ENCODE measurements at regions not wholly inside any gene's neighbourhood (a gene's known extent, or its start where the extent isn't known, plus 50 kb on each side); places are given as distances from the start of the nearest gene placed in this dataset.

DNA sequence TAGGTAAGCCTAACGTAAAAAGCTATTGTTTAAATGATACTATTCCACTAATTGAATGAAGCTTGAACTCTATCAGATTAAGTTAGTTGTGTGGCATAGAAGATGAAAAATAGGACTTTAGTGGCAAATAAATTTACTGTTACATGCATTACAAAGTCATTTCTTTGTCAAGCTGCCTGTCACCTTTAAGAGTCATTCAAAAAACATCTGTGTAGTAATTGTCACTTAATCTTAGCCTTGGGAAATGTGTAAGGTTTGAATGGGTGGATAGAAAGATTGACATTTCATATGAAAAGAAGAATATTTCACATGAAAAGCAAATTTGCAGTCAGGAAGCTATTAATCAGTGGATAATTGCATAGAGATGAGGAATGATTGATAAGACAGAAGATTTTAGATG, 473.5 kb downstream of the DNAH5 start:
- Histone ChIP-seq H3K4me1 (ENCODE audit: insufficient read depth) (no peaks in the 10 kb centered on the region), H3K9me2 (ENCODE audit: insufficient read depth) (peaks cover 12% of the 10 kb centered on the region), H3K36me3 (ENCODE audit: insufficient read depth) (no peaks in the 10 kb centered on the region), H3K27ac (ENCODE audit: low read depth) (no peak overlapping the region), H2AFZ (no peak overlapping the region), H3K4me3 (no peak overlapping the region), H3K79me2 (replicated peaks; ENCODE audit: insufficient read depth) (no peaks in the 10 kb centered on the region), H3K27me3 (ENCODE audit: insufficient read depth) (no peaks in the 10 kb centered on the region), H4K20me1 (replicated peaks; ENCODE audit: insufficient read depth) (no peaks in the 10 kb centered on the region), H3K4me2 (no peak overlapping the region), H3F3A (replicated peaks; ENCODE audit: low read depth) (no peaks in the 10 kb centered on the region)
- ATAC-seq = no peak
- Mint-ChIP-seq H3K27ac (no peak overlapping the region), H3K9me3 (peaks cover 8% of the 10 kb centered on the region; the same call in 2 of the 3 replicates), H3K4me1 (no peaks in the 10 kb centered on the region), H3K4me3 (no peak overlapping the region), H3K27me3 (ENCODE audit: insufficient read depth, low read depth, poor library complexity) (no peaks in the 10 kb centered on the region), H3K36me3 (ENCODE audit: low read depth) (peaks cover 8% of the 10 kb centered on the region; the same call in 2 of the 3 replicates)
- no peak for DNase-seq (ENCODE audit: low spot score)
- TF ChIP-seq, protein P1, sequence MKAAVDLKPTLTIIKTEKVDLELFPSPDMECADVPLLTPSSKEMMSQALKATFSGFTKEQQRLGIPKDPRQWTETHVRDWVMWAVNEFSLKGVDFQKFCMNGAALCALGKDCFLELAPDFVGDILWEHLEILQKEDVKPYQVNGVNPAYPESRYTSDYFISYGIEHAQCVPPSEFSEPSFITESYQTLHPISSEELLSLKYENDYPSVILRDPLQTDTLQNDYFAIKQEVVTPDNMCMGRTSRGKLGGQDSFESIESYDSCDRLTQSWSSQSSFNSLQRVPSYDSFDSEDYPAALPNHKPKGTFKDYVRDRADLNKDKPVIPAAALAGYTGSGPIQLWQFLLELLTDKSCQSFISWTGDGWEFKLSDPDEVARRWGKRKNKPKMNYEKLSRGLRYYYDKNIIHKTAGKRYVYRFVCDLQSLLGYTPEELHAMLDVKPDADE (IDR thresholded peaks at IDR 0.05) = no peak
- TF ChIP-seq, protein P2, sequence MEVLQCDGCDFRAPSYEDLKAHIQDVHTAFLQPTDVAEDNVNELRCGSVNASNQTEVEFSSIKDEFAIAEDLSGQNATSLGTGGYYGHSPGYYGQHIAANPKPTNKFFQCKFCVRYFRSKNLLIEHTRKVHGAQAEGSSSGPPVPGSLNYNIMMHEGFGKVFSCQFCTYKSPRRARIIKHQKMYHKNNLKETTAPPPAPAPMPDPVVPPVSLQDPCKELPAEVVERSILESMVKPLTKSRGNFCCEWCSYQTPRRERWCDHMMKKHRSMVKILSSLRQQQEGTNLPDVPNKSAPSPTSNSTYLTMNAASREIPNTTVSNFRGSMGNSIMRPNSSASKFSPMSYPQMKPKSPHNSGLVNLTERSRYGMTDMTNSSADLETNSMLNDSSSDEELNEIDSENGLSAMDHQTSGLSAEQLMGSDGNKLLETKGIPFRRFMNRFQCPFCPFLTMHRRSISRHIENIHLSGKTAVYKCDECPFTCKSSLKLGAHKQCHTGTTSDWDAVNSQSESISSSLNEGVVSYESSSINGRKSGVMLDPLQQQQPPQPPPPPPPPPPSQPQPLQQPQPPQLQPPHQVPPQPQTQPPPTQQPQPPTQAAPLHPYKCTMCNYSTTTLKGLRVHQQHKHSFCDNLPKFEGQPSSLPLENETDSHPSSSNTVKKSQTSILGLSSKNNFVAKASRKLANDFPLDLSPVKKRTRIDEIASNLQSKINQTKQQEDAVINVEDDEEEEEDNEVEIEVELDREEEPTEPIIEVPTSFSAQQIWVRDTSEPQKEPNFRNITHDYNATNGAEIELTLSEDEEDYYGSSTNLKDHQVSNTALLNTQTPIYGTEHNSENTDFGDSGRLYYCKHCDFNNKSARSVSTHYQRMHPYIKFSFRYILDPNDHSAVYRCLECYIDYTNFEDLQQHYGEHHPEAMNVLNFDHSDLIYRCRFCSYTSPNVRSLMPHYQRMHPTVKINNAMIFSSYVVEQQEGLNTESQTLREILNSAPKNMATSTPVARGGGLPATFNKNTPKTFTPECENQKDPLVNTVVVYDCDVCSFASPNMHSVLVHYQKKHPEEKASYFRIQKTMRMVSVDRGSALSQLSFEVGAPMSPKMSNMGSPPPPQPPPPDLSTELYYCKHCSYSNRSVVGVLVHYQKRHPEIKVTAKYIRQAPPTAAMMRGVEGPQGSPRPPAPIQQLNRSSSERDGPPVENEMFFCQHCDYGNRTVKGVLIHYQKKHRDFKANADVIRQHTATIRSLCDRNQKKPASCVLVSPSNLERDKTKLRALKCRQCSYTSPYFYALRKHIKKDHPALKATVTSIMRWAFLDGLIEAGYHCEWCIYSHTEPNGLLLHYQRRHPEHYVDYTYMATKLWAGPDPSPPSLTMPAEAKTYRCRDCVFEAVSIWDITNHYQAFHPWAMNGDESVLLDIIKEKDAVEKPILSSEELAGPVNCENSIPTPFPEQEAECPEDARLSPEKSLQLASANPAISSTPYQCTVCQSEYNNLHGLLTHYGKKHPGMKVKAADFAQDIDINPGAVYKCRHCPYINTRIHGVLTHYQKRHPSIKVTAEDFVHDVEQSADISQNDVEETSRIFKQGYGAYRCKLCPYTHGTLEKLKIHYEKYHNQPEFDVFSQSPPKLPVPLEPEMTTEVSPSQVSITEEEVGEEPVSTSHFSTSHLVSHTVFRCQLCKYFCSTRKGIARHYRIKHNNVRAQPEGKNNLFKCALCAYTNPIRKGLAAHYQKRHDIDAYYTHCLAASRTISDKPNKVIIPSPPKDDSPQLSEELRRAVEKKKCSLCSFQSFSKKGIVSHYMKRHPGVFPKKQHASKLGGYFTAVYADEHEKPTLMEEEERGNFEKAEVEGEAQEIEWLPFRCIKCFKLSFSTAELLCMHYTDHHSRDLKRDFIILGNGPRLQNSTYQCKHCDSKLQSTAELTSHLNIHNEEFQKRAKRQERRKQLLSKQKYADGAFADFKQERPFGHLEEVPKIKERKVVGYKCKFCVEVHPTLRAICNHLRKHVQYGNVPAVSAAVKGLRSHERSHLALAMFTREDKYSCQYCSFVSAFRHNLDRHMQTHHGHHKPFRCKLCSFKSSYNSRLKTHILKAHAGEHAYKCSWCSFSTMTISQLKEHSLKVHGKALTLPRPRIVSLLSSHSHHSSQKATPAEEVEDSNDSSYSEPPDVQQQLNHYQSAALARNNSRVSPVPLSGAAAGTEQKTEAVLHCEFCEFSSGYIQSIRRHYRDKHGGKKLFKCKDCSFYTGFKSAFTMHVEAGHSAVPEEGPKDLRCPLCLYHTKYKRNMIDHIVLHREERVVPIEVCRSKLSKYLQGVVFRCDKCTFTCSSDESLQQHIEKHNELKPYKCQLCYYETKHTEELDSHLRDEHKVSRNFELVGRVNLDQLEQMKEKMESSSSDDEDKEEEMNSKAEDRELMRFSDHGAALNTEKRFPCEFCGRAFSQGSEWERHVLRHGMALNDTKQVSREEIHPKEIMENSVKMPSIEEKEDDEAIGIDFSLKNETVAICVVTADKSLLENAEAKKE (CRISPR knock-in tag; IDR thresholded peaks at IDR 0.05) = no peak
- no peak for TF ChIP-seq ZNF331 (CRISPR knock-in tag; IDR thresholded peaks at IDR 0.05; ENCODE audit: low read depth)
- TF ChIP-seq ZNF114 (CRISPR knock-in tag; IDR thresholded peaks at IDR 0.05) = no peak
- no peak for TF ChIP-seq STAT1 (IDR thresholded peaks at IDR 0.05; ENCODE audit: unreplicated experiment)
- no peak for TF ChIP-seq EZH2 (IDR thresholded peaks at IDR 0.05; ENCODE audit: low read depth, unreplicated experiment)
- TF ChIP-seq, protein P3, sequence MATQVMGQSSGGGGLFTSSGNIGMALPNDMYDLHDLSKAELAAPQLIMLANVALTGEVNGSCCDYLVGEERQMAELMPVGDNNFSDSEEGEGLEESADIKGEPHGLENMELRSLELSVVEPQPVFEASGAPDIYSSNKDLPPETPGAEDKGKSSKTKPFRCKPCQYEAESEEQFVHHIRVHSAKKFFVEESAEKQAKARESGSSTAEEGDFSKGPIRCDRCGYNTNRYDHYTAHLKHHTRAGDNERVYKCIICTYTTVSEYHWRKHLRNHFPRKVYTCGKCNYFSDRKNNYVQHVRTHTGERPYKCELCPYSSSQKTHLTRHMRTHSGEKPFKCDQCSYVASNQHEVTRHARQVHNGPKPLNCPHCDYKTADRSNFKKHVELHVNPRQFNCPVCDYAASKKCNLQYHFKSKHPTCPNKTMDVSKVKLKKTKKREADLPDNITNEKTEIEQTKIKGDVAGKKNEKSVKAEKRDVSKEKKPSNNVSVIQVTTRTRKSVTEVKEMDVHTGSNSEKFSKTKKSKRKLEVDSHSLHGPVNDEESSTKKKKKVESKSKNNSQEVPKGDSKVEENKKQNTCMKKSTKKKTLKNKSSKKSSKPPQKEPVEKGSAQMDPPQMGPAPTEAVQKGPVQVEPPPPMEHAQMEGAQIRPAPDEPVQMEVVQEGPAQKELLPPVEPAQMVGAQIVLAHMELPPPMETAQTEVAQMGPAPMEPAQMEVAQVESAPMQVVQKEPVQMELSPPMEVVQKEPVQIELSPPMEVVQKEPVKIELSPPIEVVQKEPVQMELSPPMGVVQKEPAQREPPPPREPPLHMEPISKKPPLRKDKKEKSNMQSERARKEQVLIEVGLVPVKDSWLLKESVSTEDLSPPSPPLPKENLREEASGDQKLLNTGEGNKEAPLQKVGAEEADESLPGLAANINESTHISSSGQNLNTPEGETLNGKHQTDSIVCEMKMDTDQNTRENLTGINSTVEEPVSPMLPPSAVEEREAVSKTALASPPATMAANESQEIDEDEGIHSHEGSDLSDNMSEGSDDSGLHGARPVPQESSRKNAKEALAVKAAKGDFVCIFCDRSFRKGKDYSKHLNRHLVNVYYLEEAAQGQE (IDR thresholded peaks at IDR 0.05; ENCODE audit: unreplicated experiment) = no peak

All from GM23338 (cell line).